ENCODE measurements at regions not wholly inside any gene's neighbourhood (a gene's known extent, or its start where the extent isn't known, plus 50 kb on each side); places are given as distances from the start of the nearest gene placed in this dataset.
"Not testable (repeated sequence)": the region's sequence is repeated elsewhere in the genome, so short reads cannot be mapped to it uniquely, and the experiment has no call there.

GRCh38 chrX:21194526-21194925 lies 179.7 kb upstream of the CNKSR2 start:
- H3K4me3 ChIP-seq: no peak overlapping the region
- no peak for DNase-seq
- no peak overlapping the region for H3K27ac ChIP-seq
- H3K4me1 ChIP-seq (replicated peaks in 1 of 2): no peaks in the 10 kb centered on the region
- intact Hi-C loops (cut with DNase I): no loop called here
- H3K27me3 ChIP-seq: no peaks in the 10 kb centered on the region
- H3K9me3 ChIP-seq (replicated peaks in 1 of 3): no peaks in the 10 kb centered on the region
- H3K36me3 ChIP-seq (replicated peaks in 1 of 2): no peaks in the 10 kb centered on the region
- TF ChIP-seq POLR2A (IDR thresholded peaks at IDR 0.05): no peak
- TF ChIP-seq, protein P1, sequence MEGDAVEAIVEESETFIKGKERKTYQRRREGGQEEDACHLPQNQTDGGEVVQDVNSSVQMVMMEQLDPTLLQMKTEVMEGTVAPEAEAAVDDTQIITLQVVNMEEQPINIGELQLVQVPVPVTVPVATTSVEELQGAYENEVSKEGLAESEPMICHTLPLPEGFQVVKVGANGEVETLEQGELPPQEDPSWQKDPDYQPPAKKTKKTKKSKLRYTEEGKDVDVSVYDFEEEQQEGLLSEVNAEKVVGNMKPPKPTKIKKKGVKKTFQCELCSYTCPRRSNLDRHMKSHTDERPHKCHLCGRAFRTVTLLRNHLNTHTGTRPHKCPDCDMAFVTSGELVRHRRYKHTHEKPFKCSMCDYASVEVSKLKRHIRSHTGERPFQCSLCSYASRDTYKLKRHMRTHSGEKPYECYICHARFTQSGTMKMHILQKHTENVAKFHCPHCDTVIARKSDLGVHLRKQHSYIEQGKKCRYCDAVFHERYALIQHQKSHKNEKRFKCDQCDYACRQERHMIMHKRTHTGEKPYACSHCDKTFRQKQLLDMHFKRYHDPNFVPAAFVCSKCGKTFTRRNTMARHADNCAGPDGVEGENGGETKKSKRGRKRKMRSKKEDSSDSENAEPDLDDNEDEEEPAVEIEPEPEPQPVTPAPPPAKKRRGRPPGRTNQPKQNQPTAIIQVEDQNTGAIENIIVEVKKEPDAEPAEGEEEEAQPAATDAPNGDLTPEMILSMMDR (IDR thresholded peaks at IDR 0.05): no peak
- 69 to 78% (median 73%) methylated on average over 1 of the region's 1 CpG for WGBS, 4 donors

DNA sequence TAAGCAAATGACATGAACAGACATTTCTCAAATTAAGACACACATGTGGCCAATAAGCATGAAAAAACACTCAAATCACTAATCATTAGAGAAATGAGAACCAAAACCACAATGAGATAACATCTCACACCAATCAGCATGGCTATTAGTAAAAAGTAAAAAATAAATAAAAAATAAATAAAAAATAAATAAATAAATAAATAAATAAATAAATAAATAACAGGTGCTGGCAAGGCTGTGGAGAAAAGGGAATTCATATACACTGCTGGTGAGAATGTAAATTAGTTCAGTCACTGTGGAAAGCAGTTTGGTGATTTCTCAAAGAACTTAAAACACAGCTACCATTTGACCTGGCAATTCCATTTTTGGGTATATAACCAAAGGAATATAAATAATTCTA lies 167.1 kb upstream of the CNKSR2 start:
- TF ChIP-seq, protein P1 (IDR thresholded peaks at IDR 0.05): no peak
- no peak for TF ChIP-seq POLR2A (IDR thresholded peaks at IDR 0.05)
- DNase-seq: no peak
- intact Hi-C loops (cut with DNase I): no loop called here

DNA sequence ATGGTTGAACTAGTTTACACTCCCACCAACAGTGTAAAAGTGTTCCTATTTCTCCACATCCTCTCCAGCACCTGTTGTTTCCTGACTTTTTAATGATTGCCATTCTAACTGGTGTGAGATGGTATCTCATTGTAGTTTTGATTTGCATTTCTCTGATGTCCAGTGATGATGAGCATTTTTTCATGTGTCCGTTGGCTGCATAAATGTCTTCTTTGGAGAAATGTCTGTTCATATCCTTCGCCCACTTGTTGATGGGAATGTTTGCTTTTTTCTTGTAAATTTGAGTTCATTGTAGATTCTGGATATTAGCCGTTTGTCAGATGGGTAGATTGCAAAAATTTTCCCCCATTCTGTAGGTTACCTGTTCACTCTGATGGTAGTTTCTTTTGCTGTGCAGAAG lies 155.0 kb upstream of the CNKSR2 start:
- intact Hi-C loops (cut with DNase I); H3K4me1 ChIP-seq (replicated peaks in 1 of 2); DNase-seq; H3K4me3 ChIP-seq; H3K9me3 ChIP-seq (replicated peaks in 1 of 3); H3K36me3 ChIP-seq (replicated peaks in 1 of 2); H3K27ac ChIP-seq; H3K27me3 ChIP-seq: not testable (repeated sequence)
- WGBS, 4 donors: 70 to 82% (median 75%) methylated on average over 3 of the region's 3 CpGs

More for the DNA sequence above, 167.1 kb upstream of the CNKSR2 start:
- H3K36me3 ChIP-seq (replicated peaks in 1 of 2): no peaks in the 10 kb centered on the region
- H3K27me3 ChIP-seq: no peaks in the 10 kb centered on the region
- no peak overlapping the region for H3K27ac ChIP-seq
- no peaks in the 10 kb centered on the region for H3K4me1 ChIP-seq (replicated peaks in 1 of 2)
- H3K4me3 ChIP-seq: no peak overlapping the region
- no peaks in the 10 kb centered on the region for H3K9me3 ChIP-seq (replicated peaks in 1 of 3)

DNA sequence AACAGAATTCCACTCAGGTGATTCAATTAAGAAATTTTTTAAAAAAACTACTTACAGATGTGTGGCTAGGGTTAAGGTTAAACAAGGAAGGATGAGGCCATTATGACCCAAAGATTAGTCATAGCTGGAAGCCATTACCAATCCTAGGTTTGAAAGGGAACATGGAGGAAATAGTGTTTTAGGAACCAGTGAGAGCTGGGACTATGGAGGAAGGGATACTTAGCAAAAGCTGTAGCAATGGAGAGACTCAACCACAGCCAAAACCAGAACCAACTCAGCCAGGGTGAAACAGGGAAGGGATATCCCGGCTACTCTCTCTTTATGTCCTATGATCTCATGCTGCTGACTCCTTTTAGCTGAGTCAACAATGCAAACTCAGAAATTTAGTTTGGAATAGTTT lies 148.6 kb upstream of the CNKSR2 start:
- Histone ChIP-seq H3K4me1 (replicated peaks in 1 of 2) (no peaks in the 10 kb centered on the region), H3K27ac (no peak overlapping the region), H3K27me3 (no peaks in the 10 kb centered on the region), H3K36me3 (replicated peaks in 1 of 2) (no peaks in the 10 kb centered on the region), H3K9me3 (replicated peaks in 1 of 3) (no peaks in the 10 kb centered on the region), H3K4me3 (no peak overlapping the region)
- WGBS, 4 donors: 77 to 95% (median 84%) methylated on average over 1 of the region's 1 CpG
- intact Hi-C loops (cut with DNase I): no loop called here
- no peak for DNase-seq
- TF ChIP-seq POLR2A (IDR thresholded peaks at IDR 0.05): no peak
- TF ChIP-seq, protein P1 (IDR thresholded peaks at IDR 0.05): no peak

DNA sequence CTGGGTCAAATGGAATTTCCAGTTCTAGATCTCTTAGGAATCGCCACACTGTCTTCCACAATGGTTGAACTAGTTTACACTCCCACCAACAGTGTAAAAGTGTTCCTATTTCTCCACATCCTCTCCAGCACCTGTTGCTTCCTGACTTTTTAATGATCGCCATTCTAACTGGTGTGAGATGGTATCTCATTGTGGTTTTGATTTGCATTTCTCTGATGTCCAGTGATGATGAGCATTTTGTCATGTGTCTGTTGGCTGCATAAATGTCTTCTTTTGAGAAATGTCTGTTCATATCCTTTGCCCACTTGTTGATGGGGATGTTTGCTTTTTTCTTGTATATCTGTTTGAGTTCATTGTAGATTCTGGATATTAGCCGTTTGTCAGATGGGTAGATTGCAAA lies 145.2 kb upstream of the CNKSR2 start:
- H3K27ac ChIP-seq; H3K27me3 ChIP-seq; H3K9me3 ChIP-seq (replicated peaks in 1 of 3); H3K36me3 ChIP-seq (replicated peaks in 1 of 2); DNase-seq; H3K4me1 ChIP-seq (replicated peaks in 1 of 2); intact Hi-C loops (cut with DNase I); H3K4me3 ChIP-seq: not testable (repeated sequence)
- 68 to 78% (median 72%) methylated on average over 3 of the region's 3 CpGs for WGBS, 4 donors
